Fibroblast of lung (primary cell): ENCODE measurements at regions not wholly inside any gene's neighbourhood (a gene's known extent, or its start where the extent isn't known, plus 50 kb on each side); places are given as distances from the start of the nearest gene placed in this dataset.
A peak's percentile ranks its signal among the peaks of the same experiment; 100 is the strongest.

Experiments
- DNase-seq, 2 donors: peaks; one replicate each; pipeline versions ENCODE4 v3.0.0 to v3.0.0-alpha.2; 2010; ENCODE audit warnings: low read depth in 2 of 2
- H2AFZ ChIP-seq: 2 replicates; pipeline ENCODE4 v1.5.1; 2012; ENCODE audit warnings: low read length, control low read depth, inconsistent platforms
- H3K27ac ChIP-seq: 2 replicates; pipeline ENCODE4 v1.5.1; 2011; ENCODE audit warnings: low read length, control low read depth; ENCODE audit not compliant: insufficient read depth
- H3K27me3 ChIP-seq: 2 replicates; pipeline ENCODE4 v1.5.1; 2011; ENCODE audit warnings: mild to moderate bottlenecking, low read length; ENCODE audit not compliant: control insufficient read depth, insufficient read depth
- H3K36me3 ChIP-seq: 2 replicates; pipeline ENCODE4 v1.5.1; 2011; ENCODE audit warnings: low read length; ENCODE audit not compliant: control insufficient read depth, insufficient read depth
- H3K4me1 ChIP-seq: 2 replicates; pipeline ENCODE4 v1.5.1; 2011; ENCODE audit warnings: low read length; ENCODE audit not compliant: control insufficient read depth, insufficient read depth; ENCODE audit errors: extremely low read depth
- H3K4me2 ChIP-seq: 2 replicates; pipeline ENCODE4 v1.5.1; 2011; ENCODE audit warnings: low read length, control low read depth; ENCODE audit not compliant: insufficient read depth; ENCODE audit errors: extremely low read depth
- H3K4me3 ChIP-seq, 4 experiments: fragments of 200-600 bp in 1 of 4; sonication (generic) in 1 of 4; replicated peaks in 1 of 4; 2 replicates each; pipeline ENCODE4 v1.5.1; 2011 to 2016; ENCODE audit warnings: low read length in 4 of 4, low read depth in 3 of 4, mild to moderate bottlenecking in 3 of 4, control low read depth in 2 of 4, inconsistent platforms in 1 of 4, mixed read lengths in 1 of 4; ENCODE audit not compliant: insufficient read depth in 1 of 4; ENCODE audit errors: control extremely low read depth in 1 of 4
- H3K79me2 ChIP-seq: 2 replicates; pipeline ENCODE4 v1.5.1; 2012; ENCODE audit warnings: mild to moderate bottlenecking, low read length, inconsistent platforms; ENCODE audit not compliant: control insufficient read depth, insufficient read depth
- H3K9ac ChIP-seq: 2 replicates; pipeline ENCODE4 v1.5.1; 2011; ENCODE audit warnings: mild to moderate bottlenecking, low read length, control low read depth; ENCODE audit not compliant: insufficient read depth
- H3K9me3 ChIP-seq: 2 replicates; pipeline ENCODE4 v1.5.1; 2012; ENCODE audit warnings: low read depth, low read length; ENCODE audit not compliant: control insufficient read depth, insufficient read depth
- H4K20me1 ChIP-seq: 2 replicates; pipeline ENCODE4 v1.5.1; 2011; ENCODE audit warnings: low read length; ENCODE audit not compliant: control insufficient read depth, insufficient read depth; ENCODE audit errors: extremely low read depth
- CTCF ChIP-seq, 2 donors: IDR thresholded peaks in 1 of 2; conservative IDR thresholded peaks in 1 of 2; 1 replicate in 1 of 2; 2 replicates in 1 of 2; pipeline ENCODE4 v1.5.1; 2011 to 2012; ENCODE audit warnings: low read length in 2 of 2, control low read depth in 1 of 2, inconsistent platforms in 1 of 2, low read depth in 1 of 2, mild to moderate bottlenecking in 1 of 2
- EZH2 ChIP-seq: IDR thresholded peaks from 2 replicates; pipeline ENCODE4 v1.5.1; 2012; ENCODE audit warnings: low read length, control low read depth, mild to moderate bottlenecking; ENCODE audit errors: missing control alignments

GRCh38 chr3:81395739-81396513 is 365.5 kb downstream of the GBE1 start:
- Histone ChIP-seq H3K27ac (no peak overlapping the region), H3K79me2 (no peaks in the 10 kb centered on the region), H3K27me3 (no peaks in the 10 kb centered on the region), H3K4me2 (no peak overlapping the region), H2AFZ (no peak overlapping the region), H3K4me3 (no peak overlapping the region), H3K36me3 (no peaks in the 10 kb centered on the region), H4K20me1 (peaks cover 1% of the 10 kb centered on the region), H3K9ac (no peak overlapping the region), H3K4me1 (no peaks in the 10 kb centered on the region), H3K9me3 (no peaks in the 10 kb centered on the region)
- no peak for TF ChIP-seq EZH2
- no peak for DNase-seq

- Histone ChIP-seq H3K27me3 (no peaks in the 10 kb centered on the region), H3K36me3 (no peaks in the 10 kb centered on the region), H3K79me2 (no peaks in the 10 kb centered on the region), H3K9me3 (no peaks in the 10 kb centered on the region), H3K4me2 (no peak overlapping the region), H3K9ac (no peak overlapping the region), H3K4me1 (no peaks in the 10 kb centered on the region), H3K4me3 (no peak overlapping the region), H2AFZ (no peak overlapping the region), H4K20me1 (peaks cover 1% of the 10 kb centered on the region), H3K27ac (no peak overlapping the region)
- DNase-seq = no peak
- no peak for TF ChIP-seq CTCF (conservative IDR thresholded peaks at IDR 0.05 in 1 of 2, IDR thresholded peaks at IDR 0.05 in 1 of 2; ENCODE audit: low read depth in 1 of 2, low read length in 2 of 2)
These were observed 366.6 kb downstream of the GBE1 start for GRCh38 chr3:81394651-81395524.

GRCh38 chr3:81393251-81393650 is 368.2 kb downstream of the GBE1 start:
- no peak overlapping the region for H2AFZ ChIP-seq
- H3K27me3 ChIP-seq = no peaks in the 10 kb centered on the region
- H3K4me2 ChIP-seq = no peak overlapping the region
- H3K36me3 ChIP-seq = no peaks in the 10 kb centered on the region
- H3K9me3 ChIP-seq = no peaks in the 10 kb centered on the region
- no peak overlapping the region for H3K27ac ChIP-seq
- H3K9ac ChIP-seq = no peak overlapping the region
- no peaks in the 10 kb centered on the region for H3K79me2 ChIP-seq
- no peak overlapping the region for H3K4me3 ChIP-seq
- no peaks in the 10 kb centered on the region for H3K4me1 ChIP-seq
- peak in 1 of 2 donors; percentile 27 for DNase-seq
- TF ChIP-seq EZH2 (no peak), CTCF (conservative IDR thresholded peaks at IDR 0.05 in 1 of 2, IDR thresholded peaks at IDR 0.05 in 1 of 2; ENCODE audit: low read depth in 1 of 2, low read length in 2 of 2) (no peak)
- peaks cover 1% of the 10 kb centered on the region for H4K20me1 ChIP-seq
